Esophagus muscularis mucosa (tissue), 4 donors: ENCODE measurements at regions not wholly inside any gene's neighbourhood (a gene's known extent, or its start where the extent isn't known, plus 50 kb on each side); places are given as distances from the start of the nearest gene placed in this dataset.

Experiments
- CTCF ChIP-seq, 3 experiments: fragments of 200-600 bp in 2 of 3; fragments of 450-650 bp in 1 of 3; sonication (generic) in 2 of 3; IDR thresholded peaks; one replicate each; pipeline ENCODE4 v1.5.1; 2017 to 2019; ENCODE audit warnings: antibody characterized with exemption in 3 of 3, mild to moderate bottlenecking in 2 of 3, moderate library complexity in 1 of 3
- EP300 ChIP-seq: sonication (generic); formaldehyde crosslinking; IDR thresholded peaks from one replicate; pipeline ENCODE4 v1.6.1; 2017; ENCODE audit warnings: antibody characterized with exemption
- POLR2A ChIP-seq: fragments of 450-650 bp; IDR thresholded peaks from one replicate; pipeline ENCODE4 v1.6.1; 2017; ENCODE audit warnings: antibody characterized with exemption, moderate library complexity, mild to moderate bottlenecking, low read depth

GRCh38 chr13:69648340-69649062 lies 459.1 kb upstream of the ATXN8OS start:
- TF ChIP-seq CTCF (IDR thresholded peaks at IDR 0.05) (no peak), EP300 (no peak), POLR2A (no peak)
